Activated CD4-positive, CD25-positive, alpha-beta regulatory T cell treated with anti-CD3 and anti-CD28 coated beads, Interleukin-2, amount 50 U/mL, for 16 hours (primary cell): ENCODE measurements at regions not wholly inside any gene's neighbourhood (a gene's known extent, or its start where the extent isn't known, plus 50 kb on each side); places are given as distances from the start of the nearest gene placed in this dataset.

Experiments used
- DNase-seq: peaks from one replicate; pipeline ENCODE4 v3.0.0-alpha.2; 2020; ENCODE audit warnings: low read depth, low spot score

GRCh38 chr6:45714006-45714730, 301.5 kb downstream of the CLIC5 start:
- DNase-seq, result no peak
